ENCODE measurements at regions not wholly inside any gene's neighbourhood (a gene's known extent, or its start where the extent isn't known, plus 50 kb on each side); places are given as distances from the start of the nearest gene placed in this dataset.
"Not testable (repeated sequence)": the region's sequence is repeated elsewhere in the genome, so short reads cannot be mapped to it uniquely, and the experiment has no call there.

DNA sequence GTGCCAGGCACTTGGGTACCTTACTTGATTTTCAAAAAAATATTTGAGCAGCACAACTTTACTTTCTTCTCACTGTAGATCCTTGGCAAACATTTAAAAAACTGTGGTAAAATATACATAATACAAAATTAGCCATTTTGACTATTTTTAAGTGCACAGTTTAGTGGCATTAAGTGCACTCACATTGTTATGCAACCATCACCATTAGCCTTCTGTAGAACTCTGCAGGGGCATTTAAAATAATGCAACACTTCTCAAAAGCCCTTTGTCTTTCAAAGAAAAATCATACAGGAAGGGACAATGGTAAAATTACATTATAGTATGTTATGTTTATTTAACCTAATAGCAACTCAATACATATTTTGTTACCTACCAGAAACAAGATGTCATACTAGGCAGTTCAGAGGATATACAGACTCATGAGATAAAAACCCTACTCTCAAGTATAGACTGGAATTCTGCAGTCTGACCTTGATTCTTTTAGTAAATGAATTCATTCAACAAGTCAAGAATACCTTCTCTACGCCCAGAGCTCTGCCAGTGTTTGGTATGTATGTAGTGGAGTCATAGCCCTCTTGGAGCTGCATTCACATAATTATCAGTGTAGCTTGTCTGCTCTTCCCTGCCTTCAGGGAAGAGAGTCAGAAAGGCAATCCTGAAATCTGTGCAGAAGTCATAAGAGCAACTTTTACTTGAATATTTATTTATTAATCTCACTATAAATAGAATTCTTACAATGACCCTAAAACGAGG, 74.0 kb upstream of the ARRDC3 start:
- BruUV-seq (replicated peaks): no TSS peak
- no peak for TF ChIP-seq CTCF (IDR thresholded peaks at IDR 0.05; ENCODE audit: unreplicated experiment)
- no peak overlapping the region for H3K27ac Mint-ChIP-seq (ENCODE audit: unreplicated experiment)
- intact Hi-C loops (cut with micrococcal nuclease; ENCODE audit: unreplicated experiment): no loop called here
- H3K36me3 Mint-ChIP-seq (ENCODE audit: insufficient read depth, unreplicated experiment): no peaks in the 10 kb centered on the region
- H3K4me3 Mint-ChIP-seq (ENCODE audit: low read depth, unreplicated experiment): no peak overlapping the region
- no peaks in the 10 kb centered on the region for H3K9me3 Mint-ChIP-seq (ENCODE audit: low read depth, unreplicated experiment)
- no peaks in the 10 kb centered on the region for H3K4me1 Mint-ChIP-seq (ENCODE audit: low read depth, unreplicated experiment)
- CTCF ChIA-PET: interaction anchor here (1.1 kb wide), 1 partner anchor 12 kb away, joined by 4 read pairs; no protein-coding TSS in a partner anchor
- no peaks in the 10 kb centered on the region for H3K27me3 Mint-ChIP-seq (ENCODE audit: unreplicated experiment)
- DNase-seq: no peak

DNA sequence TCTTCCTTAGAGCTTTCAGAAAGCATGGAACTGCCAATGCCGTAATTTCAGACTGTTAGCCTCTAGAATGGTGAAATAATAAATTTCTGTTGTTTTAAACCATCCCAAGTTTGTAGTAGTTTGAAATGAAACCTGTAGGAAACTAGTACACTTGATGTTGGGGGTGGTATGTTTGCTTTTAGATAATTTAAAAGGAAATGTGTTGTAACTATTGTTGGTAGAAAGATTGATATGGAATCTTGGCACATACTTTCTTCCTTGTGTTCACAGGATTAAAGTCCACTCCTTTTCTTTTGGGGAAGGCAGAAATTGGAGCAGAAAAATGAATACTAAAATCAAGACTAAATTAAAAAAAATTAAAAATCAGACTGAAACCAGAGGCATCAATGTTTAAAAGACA, 66.0 kb upstream of the ARRDC3 start:
- Mint-ChIP-seq H3K27me3 (ENCODE audit: unreplicated experiment) (no peaks in the 10 kb centered on the region), H3K4me1 (ENCODE audit: low read depth, unreplicated experiment) (peaks cover 13% of the 10 kb centered on the region), H3K9me3 (ENCODE audit: low read depth, unreplicated experiment) (peaks cover 3% of the 10 kb centered on the region), H3K27ac (ENCODE audit: unreplicated experiment) (no peak overlapping the region), H3K36me3 (ENCODE audit: insufficient read depth, unreplicated experiment) (no peaks in the 10 kb centered on the region), H3K4me3 (ENCODE audit: low read depth, unreplicated experiment) (no peak overlapping the region)
- DNase-seq: no peak
- intact Hi-C loops (cut with micrococcal nuclease; ENCODE audit: unreplicated experiment): no loop called here
- no TSS peak for BruUV-seq (replicated peaks)
- CTCF ChIA-PET: no interaction called here
- TF ChIP-seq CTCF (IDR thresholded peaks at IDR 0.05; ENCODE audit: unreplicated experiment): no peak

- H3K27ac Mint-ChIP-seq (ENCODE audit: unreplicated experiment); H3K4me3 Mint-ChIP-seq (ENCODE audit: low read depth, unreplicated experiment); H3K9me3 Mint-ChIP-seq (ENCODE audit: low read depth, unreplicated experiment); DNase-seq; H3K36me3 Mint-ChIP-seq (ENCODE audit: insufficient read depth, unreplicated experiment); BruUV-seq (replicated peaks); H3K27me3 Mint-ChIP-seq (ENCODE audit: unreplicated experiment); intact Hi-C loops (cut with micrococcal nuclease; ENCODE audit: unreplicated experiment): not testable (repeated sequence)
- CTCF ChIA-PET: interaction anchor here (1.4 kb wide), 1 partner anchor 29 kb away, joined by 3 read pairs; no protein-coding TSS in a partner anchor
- H3K4me1 Mint-ChIP-seq (ENCODE audit: low read depth, unreplicated experiment): peaks cover 13% of the 10 kb centered on the region
Measured at GRCh38 chr5:91448079-91448478, 65.0 kb upstream of the ARRDC3 start.

DNA sequence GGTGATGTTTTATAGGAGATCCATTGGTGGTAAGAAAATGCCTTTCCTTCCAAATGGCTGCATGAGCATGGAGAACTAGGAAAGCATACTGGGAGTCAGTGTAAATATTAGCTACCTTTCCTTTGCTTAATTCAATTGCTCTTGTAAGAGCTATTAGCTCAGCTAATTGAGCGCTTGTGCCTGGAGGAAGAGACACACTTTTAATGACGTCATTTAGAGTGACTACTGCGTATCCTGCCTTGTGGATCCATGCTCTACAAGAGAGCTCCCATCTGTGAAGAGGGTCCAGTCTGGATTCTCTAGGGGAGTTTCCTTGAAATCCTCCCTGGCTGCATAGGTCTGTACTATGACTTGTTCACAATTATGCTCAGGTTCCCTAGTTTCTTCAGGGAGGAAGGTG, 63.8 kb upstream of the ARRDC3 start:
- intact Hi-C loops (cut with micrococcal nuclease; ENCODE audit: unreplicated experiment); H3K9me3 Mint-ChIP-seq (ENCODE audit: low read depth, unreplicated experiment); H3K4me3 Mint-ChIP-seq (ENCODE audit: low read depth, unreplicated experiment); H3K27me3 Mint-ChIP-seq (ENCODE audit: unreplicated experiment); CTCF ChIA-PET; DNase-seq; H3K27ac Mint-ChIP-seq (ENCODE audit: unreplicated experiment); BruUV-seq (replicated peaks); H3K36me3 Mint-ChIP-seq (ENCODE audit: insufficient read depth, unreplicated experiment): not testable (repeated sequence)
- H3K4me1 Mint-ChIP-seq (ENCODE audit: low read depth, unreplicated experiment): peaks cover 13% of the 10 kb centered on the region

GRCh38 chr5:91443761-91444467, 60.8 kb upstream of the ARRDC3 start:
- no TSS peak for BruUV-seq (replicated peaks)
- no peak overlapping the region for H3K4me3 Mint-ChIP-seq (ENCODE audit: low read depth, unreplicated experiment)
- no peaks in the 10 kb centered on the region for H3K36me3 Mint-ChIP-seq (ENCODE audit: insufficient read depth, unreplicated experiment)
- CTCF ChIA-PET: interaction anchor here (0.7 kb wide), 1 partner anchor 154 kb away, joined by 3 read pairs; no protein-coding TSS in a partner anchor
- no peak for DNase-seq
- no peak for TF ChIP-seq CTCF (IDR thresholded peaks at IDR 0.05; ENCODE audit: unreplicated experiment)
- peaks cover 3% of the 10 kb centered on the region for H3K9me3 Mint-ChIP-seq (ENCODE audit: low read depth, unreplicated experiment)
- intact Hi-C loops (cut with micrococcal nuclease; ENCODE audit: unreplicated experiment): no loop called here
- peaks cover 5% of the 10 kb centered on the region for H3K4me1 Mint-ChIP-seq (ENCODE audit: low read depth, unreplicated experiment)
- no peak overlapping the region for H3K27ac Mint-ChIP-seq (ENCODE audit: unreplicated experiment)
- no peaks in the 10 kb centered on the region for H3K27me3 Mint-ChIP-seq (ENCODE audit: unreplicated experiment)
